Peyer's patch (tissue), 4 donors: ENCODE measurements at regions not wholly inside any gene's neighbourhood (a gene's known extent, or its start where the extent isn't known, plus 50 kb on each side); places are given as distances from the start of the nearest gene placed in this dataset.
A peak's percentile ranks its signal among the peaks of the same experiment; 100 is the strongest.

Experiments used
- DNase-seq, 3 donors: peaks; one replicate each; pipeline ENCODE4 v3.0.0-alpha.2; 2017 to 2019
- H3K27ac ChIP-seq, 4 donors: fragments of 200-600 bp; sonication (generic); one replicate each; pipeline ENCODE4 v1.5.1; 2016 to 2019
- H3K27me3 ChIP-seq, 2 donors: fragments of 200-600 bp; sonication (generic); one replicate each; pipeline ENCODE4 v1.5.1; 2019
- H3K36me3 ChIP-seq, 3 donors: fragments of 200-600 bp; sonication (generic); one replicate each; pipeline ENCODE4 v1.5.1; 2016 to 2019
- H3K4me1 ChIP-seq, 4 donors: fragments of 200-600 bp; sonication (generic); one replicate each; pipeline ENCODE4 v1.5.1; 2016 to 2019
- H3K4me3 ChIP-seq, 4 donors: fragments of 200-600 bp; sonication (generic); 1 replicate in 3 of 4; 2 replicates in 1 of 4; pipeline ENCODE4 v1.5.1; 2016 to 2019; ENCODE audit warnings: mild to moderate bottlenecking in 1 of 4
- H3K9me3 ChIP-seq, 4 donors: fragments of 200-600 bp; sonication (generic); one replicate each; pipeline ENCODE4 v1.5.1; 2016 to 2019; ENCODE audit warnings: mild to moderate bottlenecking in 1 of 4
- CTCF ChIP-seq, 6 experiments: fragments of 450-650 bp in 4 of 6; fragments of 200-600 bp in 2 of 6; sonication (generic) in 1 of 6; IDR thresholded peaks; one replicate each; pipeline ENCODE4 v1.5.1; 2017 to 2019; ENCODE audit warnings: antibody characterized with exemption in 6 of 6, mild to moderate bottlenecking in 3 of 6, moderate library complexity in 1 of 6
- POLR2A ChIP-seq, 2 donors: fragments of 450-650 bp; IDR thresholded peaks; one replicate each; pipeline ENCODE4 v1.5.1; 2017; ENCODE audit warnings: antibody characterized with exemption in 2 of 2, mild to moderate bottlenecking in 2 of 2, moderate library complexity in 2 of 2

GRCh38 chr11:128407962-128408361, 179.4 kb downstream of the ETS1 start:
- H3K4me3 ChIP-seq: no peak overlapping the region
- no peaks in the 10 kb centered on the region for H3K27me3 ChIP-seq
- H3K9me3 ChIP-seq: no peaks in the 10 kb centered on the region
- TF ChIP-seq POLR2A (IDR thresholded peaks at IDR 0.05) (no peak), CTCF (IDR thresholded peaks at IDR 0.05) (no peak)
- H3K4me1 ChIP-seq: peaks cover 0 to 4% (median 0%) of the 10 kb centered on the region in 4 donors
- H3K36me3 ChIP-seq: no peaks in the 10 kb centered on the region
- no peak overlapping the region for H3K27ac ChIP-seq
- no peak for DNase-seq

GRCh38 chr11:128405714-128406662, 181.4 kb downstream of the ETS1 start:
- no peak for DNase-seq
- peak overlapping the region in 2 of 4 donors; percentile 5 to 24 for H3K27ac ChIP-seq
- no peaks in the 10 kb centered on the region for H3K4me1 ChIP-seq
- no peak for TF ChIP-seq CTCF (IDR thresholded peaks at IDR 0.05)
- no peak for TF ChIP-seq POLR2A (IDR thresholded peaks at IDR 0.05)
- no peak overlapping the region for H3K4me3 ChIP-seq
- no peaks in the 10 kb centered on the region for H3K27me3 ChIP-seq
- no peaks in the 10 kb centered on the region for H3K36me3 ChIP-seq
- H3K9me3 ChIP-seq: no peaks in the 10 kb centered on the region

- Histone ChIP-seq H3K4me3 (no peak overlapping the region), H3K9me3 (no peaks in the 10 kb centered on the region), H3K27me3 (no peaks in the 10 kb centered on the region), H3K27ac (no peak overlapping the region), H3K36me3 (no peaks in the 10 kb centered on the region), H3K4me1 (no peaks in the 10 kb centered on the region)
- TF ChIP-seq POLR2A (IDR thresholded peaks at IDR 0.05) (no peak), CTCF (IDR thresholded peaks at IDR 0.05) (no peak)
- no peak for DNase-seq
Measured at GRCh38 chr11:128405112-128405511, 182.2 kb downstream of the ETS1 start.

DNA sequence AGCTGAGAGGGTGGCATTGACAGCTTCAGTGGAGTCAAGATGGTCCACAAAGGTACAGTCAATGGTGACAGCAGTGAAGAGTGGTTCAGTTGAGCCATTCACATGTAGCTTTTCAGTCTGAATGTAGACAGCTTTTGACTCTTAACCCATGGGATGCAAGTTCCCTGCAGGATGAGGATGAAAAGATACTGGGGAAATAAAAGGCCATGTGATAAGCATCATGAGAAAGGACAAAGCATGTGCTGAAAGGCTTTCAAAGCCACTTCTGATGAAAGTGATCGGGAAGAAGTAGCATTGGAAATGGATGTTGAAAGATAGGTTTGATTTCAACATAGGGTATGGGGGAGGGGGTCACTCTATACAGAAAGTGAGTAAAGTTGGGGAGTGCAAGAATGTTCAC, 182.9 kb downstream of the ETS1 start:
- Histone ChIP-seq H3K4me1 (no peaks in the 10 kb centered on the region), H3K27ac (no peak overlapping the region), H3K4me3 (no peak overlapping the region), H3K27me3 (no peaks in the 10 kb centered on the region), H3K36me3 (no peaks in the 10 kb centered on the region), H3K9me3 (no peaks in the 10 kb centered on the region)
- DNase-seq: no peak
- TF ChIP-seq POLR2A (IDR thresholded peaks at IDR 0.05) (no peak), CTCF (IDR thresholded peaks at IDR 0.05) (no peak)

GRCh38 chr11:128400382-128401203, 186.8 kb downstream of the ETS1 start:
- no peaks in the 10 kb centered on the region for H3K27me3 ChIP-seq
- no peak for DNase-seq
- no peaks in the 10 kb centered on the region for H3K36me3 ChIP-seq
- H3K9me3 ChIP-seq: no peaks in the 10 kb centered on the region
- no peak for TF ChIP-seq CTCF (IDR thresholded peaks at IDR 0.05)
- TF ChIP-seq POLR2A (IDR thresholded peaks at IDR 0.05): no peak
- no peak overlapping the region for H3K4me3 ChIP-seq
- H3K27ac ChIP-seq: no peak overlapping the region
- no peaks in the 10 kb centered on the region for H3K4me1 ChIP-seq
